Neuronal stem cell (in vitro differentiated cells): ENCODE measurements at regions not wholly inside any gene's neighbourhood (a gene's known extent, or its start where the extent isn't known, plus 50 kb on each side); places are given as distances from the start of the nearest gene placed in this dataset.

ENCODE experiments used
- DNase-seq: peaks from one replicate; pipeline ENCODE4 v3.0.0-alpha.2; 2013; ENCODE audit warnings: low spot score
- H2AFZ ChIP-seq: one replicate; pipeline ENCODE4 v1.6.1; 2013; ENCODE audit warnings: mild to moderate bottlenecking, low read length, inconsistent platforms
- H2AK5ac ChIP-seq: 2 replicates; pipeline ENCODE4 v1.6.1; 2013; ENCODE audit warnings: low read depth, mild to moderate bottlenecking, inconsistent platforms, low read length, moderate library complexity, mixed read lengths
- H2BK120ac ChIP-seq: 2 replicates; pipeline ENCODE4 v1.6.1; 2013; ENCODE audit warnings: low read depth, mild to moderate bottlenecking, inconsistent platforms, low read length, moderate library complexity, mixed read lengths
- H2BK12ac ChIP-seq: one replicate; pipeline ENCODE4 v1.6.1; 2013; ENCODE audit warnings: low read length, inconsistent platforms
- H2BK15ac ChIP-seq: 2 replicates; pipeline ENCODE4 v1.6.1; 2013; ENCODE audit warnings: mild to moderate bottlenecking, low read length, inconsistent platforms, mixed read lengths
- H2BK5ac ChIP-seq: one replicate; pipeline ENCODE4 v1.6.1; 2013; ENCODE audit warnings: inconsistent platforms, mild to moderate bottlenecking, low read length, moderate library complexity
- H3K14ac ChIP-seq: one replicate; pipeline ENCODE4 v1.6.1; 2013; ENCODE audit warnings: low read length, inconsistent platforms
- H3K18ac ChIP-seq: 2 replicates; pipeline ENCODE4 v1.6.1; 2013; ENCODE audit warnings: low read length, inconsistent platforms
- H3K23ac ChIP-seq: 2 replicates; pipeline ENCODE4 v1.6.1; 2013; ENCODE audit warnings: low read depth, mild to moderate bottlenecking, mixed read lengths, low read length, inconsistent platforms; ENCODE audit not compliant: poor library complexity
- H3K27ac ChIP-seq: replicated peaks from 3 replicates; pipeline ENCODE4 v1.5.1; 2013; ENCODE audit warnings: low read length, inconsistent platforms
- H3K27me3 ChIP-seq, 3 experiments: 2 replicates each; pipeline ENCODE4 v1.6.1; 2013; ENCODE audit warnings: low read length in 3 of 3, mild to moderate bottlenecking in 2 of 3, inconsistent platforms in 1 of 3, low read depth in 1 of 3, mixed read lengths in 1 of 3, moderate library complexity in 1 of 3; ENCODE audit not compliant: control insufficient read depth in 3 of 3, insufficient read depth in 3 of 3
- H3K36me3 ChIP-seq, 2 donors: replicated peaks in 1 of 2; 2 replicates each; pipeline ENCODE4 v1.6.1; 2013; ENCODE audit warnings: low read length in 2 of 2; ENCODE audit not compliant: control insufficient read depth in 2 of 2, insufficient read depth in 2 of 2
- H3K4ac ChIP-seq: 2 replicates; pipeline ENCODE4 v1.6.1; 2013; ENCODE audit warnings: inconsistent platforms, mild to moderate bottlenecking, low read length, moderate library complexity
- H3K4me1 ChIP-seq, 2 donors: 1 replicate in 1 of 2; 2 replicates in 1 of 2; pipeline ENCODE4 v1.6.1; 2013; ENCODE audit warnings: low read length in 2 of 2, low read depth in 1 of 2; ENCODE audit not compliant: control insufficient read depth in 2 of 2, insufficient read depth in 1 of 2
- H3K4me2 ChIP-seq: one replicate; pipeline ENCODE4 v1.6.1; 2013; ENCODE audit warnings: mild to moderate bottlenecking, low read length, inconsistent platforms; ENCODE audit not compliant: insufficient read depth, poor library complexity, severe bottlenecking
- H3K4me3 ChIP-seq, 2 donors: 2 replicates each; pipeline ENCODE4 v1.5.1; 2013; ENCODE audit warnings: low read length in 2 of 2, mild to moderate bottlenecking in 2 of 2, inconsistent platforms in 1 of 2, moderate library complexity in 1 of 2
- H3K79me1 ChIP-seq: one replicate; pipeline ENCODE4 v1.6.1; 2013; ENCODE audit warnings: low read depth, mild to moderate bottlenecking, inconsistent platforms, low read length, moderate library complexity
- H3K9ac ChIP-seq: one replicate; pipeline ENCODE4 v1.6.1; 2013; ENCODE audit warnings: mild to moderate bottlenecking, low read depth, low read length, inconsistent platforms; ENCODE audit not compliant: poor library complexity
- H3K9me3 ChIP-seq, 2 donors: replicated peaks in 1 of 2; 2 replicates each; pipeline versions ENCODE3 to v1.6.1; 2013; ENCODE audit warnings: low read length in 2 of 2, mild to moderate bottlenecking in 2 of 2, inconsistent platforms in 1 of 2, low read depth in 1 of 2, mixed read lengths in 1 of 2, moderate library complexity in 1 of 2; ENCODE audit not compliant: control insufficient read depth in 2 of 2, insufficient read depth in 1 of 2
- H4K8ac ChIP-seq: one replicate; pipeline ENCODE4 v1.6.1; 2013; ENCODE audit warnings: low read depth, mild to moderate bottlenecking, inconsistent platforms, low read length, moderate library complexity
- H4K91ac ChIP-seq: one replicate; pipeline ENCODE4 v1.6.1; 2013; ENCODE audit warnings: low read length, low read depth, mild to moderate bottlenecking, inconsistent platforms; ENCODE audit not compliant: poor library complexity
- WGBS, 2 donors: extraction: QIAGEN DNeasy Blood & Tissue Kit; methylation state at CpG; one replicate each; pipeline ENCODE4 v1.1.7; 2013; ENCODE audit warnings: missing lambda C conversion rate in 2 of 2, mixed read lengths in 1 of 2; ENCODE audit not compliant: insufficient read length in 2 of 2, insufficient replicate concordance in 1 of 2; ENCODE audit errors: extremely low coverage in 2 of 2; 5-methylcytosine and 5-hydroxymethylcytosine counted together

- no peak overlapping the region for H3K27ac ChIP-seq
Measured at GRCh38 chr4:153142700-153143438, 61.4 kb upstream of the TRIM2 start.

GRCh38 chr4:153143527-153144348, 60.5 kb upstream of the TRIM2 start:
- DNase-seq: no peak
- H3K23ac ChIP-seq: no peak overlapping the region
- H3K9me3 ChIP-seq: no peaks in the 10 kb centered on the region
- H3K4me3 ChIP-seq: peak overlapping the region in 1 of 2 donors; percentile 17
- peaks cover 2 to 23% of the 10 kb centered on the region in 2 donors for H3K4me1 ChIP-seq
- no peak overlapping the region for H3K9ac ChIP-seq
- H3K4me2 ChIP-seq: peak overlapping the region; percentile 21
- H3K79me1 ChIP-seq: no peaks in the 10 kb centered on the region
- H3K36me3 ChIP-seq: no peaks in the 10 kb centered on the region
- WGBS, 2 donors: no CpG with 5 or more reads among the region's 7 CpGs
- H2BK12ac ChIP-seq: no peak overlapping the region
- H3K27me3 ChIP-seq: no peaks in the 10 kb centered on the region
- no peak overlapping the region for H4K91ac ChIP-seq
- no peak overlapping the region for H3K18ac ChIP-seq
- no peak overlapping the region for H4K8ac ChIP-seq
- H3K27ac ChIP-seq: no peak overlapping the region
- no peak overlapping the region for H2AK5ac ChIP-seq
- H3K14ac ChIP-seq: no peak overlapping the region
- no peak overlapping the region for H2BK120ac ChIP-seq
- no peak overlapping the region for H3K4ac ChIP-seq
- H2BK5ac ChIP-seq: no peak overlapping the region
- no peak overlapping the region for H2BK15ac ChIP-seq
- peak overlapping the region; percentile 73 for H2AFZ ChIP-seq

More at GRCh38 chr4:153142700-153143438, 61.4 kb upstream of the TRIM2 start:
- Histone ChIP-seq H3K4me1 (peaks cover 2 to 23% of the 10 kb centered on the region in 2 donors), H2BK12ac (no peak overlapping the region), H3K79me1 (no peaks in the 10 kb centered on the region), H2BK120ac (no peak overlapping the region), H3K14ac (no peak overlapping the region), H3K36me3 (no peaks in the 10 kb centered on the region), H2AK5ac (no peak overlapping the region), H3K27me3 (no peaks in the 10 kb centered on the region), H3K23ac (no peak overlapping the region), H3K4ac (no peak overlapping the region), H2BK15ac (no peak overlapping the region), H4K8ac (no peak overlapping the region), H4K91ac (no peak overlapping the region), H2BK5ac (no peak overlapping the region), H2AFZ (peak overlapping the region; percentile 73), H3K18ac (no peak overlapping the region), H3K9me3 (no peaks in the 10 kb centered on the region), H3K4me3 (no peak overlapping the region), H3K4me2 (no peak overlapping the region), H3K9ac (no peak overlapping the region)
- peak; percentile 42 for DNase-seq
- no CpG with 5 or more reads among the region's 7 CpGs for WGBS, 2 donors

GRCh38 chr4:153146031-153146430, 58.2 kb upstream of the TRIM2 start:
- no peaks in the 10 kb centered on the region for H3K9me3 ChIP-seq
- H4K8ac ChIP-seq: no peak overlapping the region
- H3K27me3 ChIP-seq: no peaks in the 10 kb centered on the region
- H2BK120ac ChIP-seq: no peak overlapping the region
- no peak overlapping the region for H2BK12ac ChIP-seq
- no peak overlapping the region for H2BK15ac ChIP-seq
- no peak for DNase-seq
- no peak overlapping the region for H3K9ac ChIP-seq
- H3K14ac ChIP-seq: no peak overlapping the region
- H3K4me1 ChIP-seq: peaks cover 2 to 23% of the 10 kb centered on the region in 2 donors
- H2AFZ ChIP-seq: no peak overlapping the region
- no peak overlapping the region for H2BK5ac ChIP-seq
- no peak overlapping the region for H4K91ac ChIP-seq
- WGBS, 2 donors: no CpG with 5 or more reads among the region's 1 CpG
- H3K4me2 ChIP-seq: no peak overlapping the region
- H3K36me3 ChIP-seq: no peaks in the 10 kb centered on the region
- H3K4me3 ChIP-seq: no peak overlapping the region
- H3K27ac ChIP-seq: no peak overlapping the region
- no peak overlapping the region for H3K23ac ChIP-seq
- H3K4ac ChIP-seq: no peak overlapping the region
- no peaks in the 10 kb centered on the region for H3K79me1 ChIP-seq
- H3K18ac ChIP-seq: no peak overlapping the region
- no peak overlapping the region for H2AK5ac ChIP-seq

GRCh38 chr4:153146961-153147360, 57.3 kb upstream of the TRIM2 start:
- H2BK5ac ChIP-seq: no peak overlapping the region
- H3K4me2 ChIP-seq: no peak overlapping the region
- no peak overlapping the region for H3K18ac ChIP-seq
- H3K9ac ChIP-seq: no peak overlapping the region
- H3K4me3 ChIP-seq: no peak overlapping the region
- no peak overlapping the region for H3K23ac ChIP-seq
- H3K9me3 ChIP-seq: no peaks in the 10 kb centered on the region
- no peak overlapping the region for H2AK5ac ChIP-seq
- peak overlapping the region; percentile 9 for H2AFZ ChIP-seq
- H4K91ac ChIP-seq: no peak overlapping the region
- no peak for DNase-seq
- H2BK15ac ChIP-seq: no peak overlapping the region
- no peaks in the 10 kb centered on the region for H3K79me1 ChIP-seq
- no peak overlapping the region for H2BK12ac ChIP-seq
- no peaks in the 10 kb centered on the region for H3K36me3 ChIP-seq
- no CpG with 5 or more reads among the region's 4 CpGs for WGBS, 2 donors
- no peak overlapping the region for H3K4ac ChIP-seq
- H3K4me1 ChIP-seq: peaks cover 8 to 31% of the 10 kb centered on the region in 2 donors
- no peak overlapping the region for H3K27ac ChIP-seq
- H3K27me3 ChIP-seq: no peaks in the 10 kb centered on the region
- no peak overlapping the region for H2BK120ac ChIP-seq
- H3K14ac ChIP-seq: no peak overlapping the region
- no peak overlapping the region for H4K8ac ChIP-seq
